ENCODE measurements at regions not wholly inside any gene's neighbourhood (a gene's known extent, or its start where the extent isn't known, plus 50 kb on each side); places are given as distances from the start of the nearest gene placed in this dataset.

DNA sequence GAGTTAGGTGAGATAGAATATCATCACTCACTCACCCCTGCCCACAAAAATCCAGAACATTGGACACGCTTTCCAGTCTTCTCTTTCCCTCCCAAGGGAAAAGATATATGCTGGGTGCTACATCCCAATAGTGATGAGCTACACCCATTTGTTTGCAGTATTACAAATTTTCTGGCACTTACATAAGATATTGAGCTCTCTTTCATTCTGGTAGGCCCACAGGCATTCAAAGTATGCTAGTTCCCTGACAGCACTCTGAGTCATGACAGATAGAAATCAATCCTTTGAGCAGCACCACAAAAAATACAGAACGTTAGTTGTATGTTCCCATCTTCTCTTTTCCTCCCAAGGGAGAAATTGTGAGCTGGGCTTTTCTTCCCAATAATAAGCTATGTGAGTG is 477.6 kb upstream of the GRID2 start:
- TF ChIP-seq, protein P1, sequence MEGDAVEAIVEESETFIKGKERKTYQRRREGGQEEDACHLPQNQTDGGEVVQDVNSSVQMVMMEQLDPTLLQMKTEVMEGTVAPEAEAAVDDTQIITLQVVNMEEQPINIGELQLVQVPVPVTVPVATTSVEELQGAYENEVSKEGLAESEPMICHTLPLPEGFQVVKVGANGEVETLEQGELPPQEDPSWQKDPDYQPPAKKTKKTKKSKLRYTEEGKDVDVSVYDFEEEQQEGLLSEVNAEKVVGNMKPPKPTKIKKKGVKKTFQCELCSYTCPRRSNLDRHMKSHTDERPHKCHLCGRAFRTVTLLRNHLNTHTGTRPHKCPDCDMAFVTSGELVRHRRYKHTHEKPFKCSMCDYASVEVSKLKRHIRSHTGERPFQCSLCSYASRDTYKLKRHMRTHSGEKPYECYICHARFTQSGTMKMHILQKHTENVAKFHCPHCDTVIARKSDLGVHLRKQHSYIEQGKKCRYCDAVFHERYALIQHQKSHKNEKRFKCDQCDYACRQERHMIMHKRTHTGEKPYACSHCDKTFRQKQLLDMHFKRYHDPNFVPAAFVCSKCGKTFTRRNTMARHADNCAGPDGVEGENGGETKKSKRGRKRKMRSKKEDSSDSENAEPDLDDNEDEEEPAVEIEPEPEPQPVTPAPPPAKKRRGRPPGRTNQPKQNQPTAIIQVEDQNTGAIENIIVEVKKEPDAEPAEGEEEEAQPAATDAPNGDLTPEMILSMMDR (IDR thresholded peaks at IDR 0.05) = no peak
- TF ChIP-seq EP300 (IDR thresholded peaks at IDR 0.05; ENCODE audit: borderline replicate concordance in 1 of 2, low read depth in 1 of 2, low read length in 1 of 2) = no peak
- TF ChIP-seq, protein P2, sequence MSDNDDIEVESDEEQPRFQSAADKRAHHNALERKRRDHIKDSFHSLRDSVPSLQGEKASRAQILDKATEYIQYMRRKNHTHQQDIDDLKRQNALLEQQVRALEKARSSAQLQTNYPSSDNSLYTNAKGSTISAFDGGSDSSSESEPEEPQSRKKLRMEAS (IDR thresholded peaks at IDR 0.05; ENCODE audit: low read depth) = no peak
- no peak for TF ChIP-seq POLR2AphosphoS5 (IDR thresholded peaks at IDR 0.05; ENCODE audit: low read depth, low read length)
- no peak for TF ChIP-seq NRF1 (IDR thresholded peaks at IDR 0.05; ENCODE audit: low read depth, low read length)

Measured in SK-N-SH (cell line).